ENCODE measurements at regions not wholly inside any gene's neighbourhood (a gene's known extent, or its start where the extent isn't known, plus 50 kb on each side); places are given as distances from the start of the nearest gene placed in this dataset.

DNA sequence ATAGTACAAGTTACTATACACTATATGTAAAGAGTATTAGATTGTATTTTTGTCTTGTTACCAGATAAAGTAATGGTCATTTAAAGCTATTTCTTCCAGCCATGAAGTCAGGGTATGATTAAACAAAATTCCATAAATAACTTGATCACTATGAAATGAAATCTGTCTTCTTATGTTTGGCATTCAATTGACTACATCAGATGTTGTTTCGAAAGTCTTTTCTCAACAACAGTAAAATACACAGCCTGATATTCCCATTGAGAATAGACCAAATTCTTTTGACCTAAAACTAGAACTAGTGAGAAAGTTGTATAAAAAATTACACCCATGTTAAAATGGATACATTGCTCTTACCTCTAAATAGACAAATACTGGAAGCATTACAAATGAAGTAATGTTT is 134.6 kb upstream of the ADAMTS5 start:
- no peak overlapping the region for H3K4me2 ChIP-seq (ENCODE audit: insufficient read depth, low read length)
- no peak overlapping the region for H3K27ac ChIP-seq (ENCODE audit: insufficient read depth, low read depth, low read length)
- H2AFZ ChIP-seq (ENCODE audit: low read depth, low read length) = no peak overlapping the region
- H3K4me1 ChIP-seq (ENCODE audit: control insufficient read depth, extremely low read depth, insufficient read depth, low read length) = no peaks in the 10 kb centered on the region
- TF ChIP-seq JUN (IDR thresholded peaks at IDR 0.05; ENCODE audit: borderline replicate concordance, insufficient read depth, insufficient read length, low read depth) (no peak), GATA2 (IDR thresholded peaks at IDR 0.05; ENCODE audit: insufficient read depth, insufficient read length, low read depth, low read length) (no peak), POLR2AphosphoS5 (IDR thresholded peaks at IDR 0.05; ENCODE audit: insufficient read depth, low read depth, low read length) (no peak), EZH2 (IDR thresholded peaks at IDR 0.05; ENCODE audit: borderline replicate concordance, low read depth, low read length, severe bottlenecking) (no peak), MYC (IDR thresholded peaks at IDR 0.05; ENCODE audit: low read depth, low read length) (no peak), POLR2A (IDR thresholded peaks at IDR 0.05; ENCODE audit: low read depth, low read length) (no peak), FOS (IDR thresholded peaks at IDR 0.05; ENCODE audit: borderline replicate concordance, insufficient read depth, low read length) (no peak)
- TF ChIP-seq, protein P1, sequence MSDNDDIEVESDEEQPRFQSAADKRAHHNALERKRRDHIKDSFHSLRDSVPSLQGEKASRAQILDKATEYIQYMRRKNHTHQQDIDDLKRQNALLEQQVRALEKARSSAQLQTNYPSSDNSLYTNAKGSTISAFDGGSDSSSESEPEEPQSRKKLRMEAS (IDR thresholded peaks at IDR 0.05; ENCODE audit: insufficient read depth, insufficient read length) = no peak
- TF ChIP-seq, protein P2, sequence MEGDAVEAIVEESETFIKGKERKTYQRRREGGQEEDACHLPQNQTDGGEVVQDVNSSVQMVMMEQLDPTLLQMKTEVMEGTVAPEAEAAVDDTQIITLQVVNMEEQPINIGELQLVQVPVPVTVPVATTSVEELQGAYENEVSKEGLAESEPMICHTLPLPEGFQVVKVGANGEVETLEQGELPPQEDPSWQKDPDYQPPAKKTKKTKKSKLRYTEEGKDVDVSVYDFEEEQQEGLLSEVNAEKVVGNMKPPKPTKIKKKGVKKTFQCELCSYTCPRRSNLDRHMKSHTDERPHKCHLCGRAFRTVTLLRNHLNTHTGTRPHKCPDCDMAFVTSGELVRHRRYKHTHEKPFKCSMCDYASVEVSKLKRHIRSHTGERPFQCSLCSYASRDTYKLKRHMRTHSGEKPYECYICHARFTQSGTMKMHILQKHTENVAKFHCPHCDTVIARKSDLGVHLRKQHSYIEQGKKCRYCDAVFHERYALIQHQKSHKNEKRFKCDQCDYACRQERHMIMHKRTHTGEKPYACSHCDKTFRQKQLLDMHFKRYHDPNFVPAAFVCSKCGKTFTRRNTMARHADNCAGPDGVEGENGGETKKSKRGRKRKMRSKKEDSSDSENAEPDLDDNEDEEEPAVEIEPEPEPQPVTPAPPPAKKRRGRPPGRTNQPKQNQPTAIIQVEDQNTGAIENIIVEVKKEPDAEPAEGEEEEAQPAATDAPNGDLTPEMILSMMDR (IDR thresholded peaks at IDR 0.05; ENCODE audit: extremely low read depth in 1 of 2, insufficient read depth in 1 of 2, low read depth in 1 of 2, low read length in 2 of 2) = no peak
- no peaks in the 10 kb centered on the region for H3K27me3 ChIP-seq (ENCODE audit: control insufficient read depth in 2 of 2, insufficient read depth in 2 of 2, low read length in 2 of 2)
- no peaks in the 10 kb centered on the region for H3K36me3 ChIP-seq (ENCODE audit: control insufficient read depth in 2 of 2, extremely low read depth in 1 of 2, insufficient read depth in 2 of 2, low read length in 2 of 2)
- dilution Hi-C loops (cut with MboI; ENCODE audit: extremely low pct_ligation_motif_present, low sequenced_read_pairs) (no loop called here), intact Hi-C loops (cut with micrococcal nuclease) (no loop called here)
- H4K20me1 ChIP-seq (replicated peaks; ENCODE audit: control insufficient read depth, extremely low read depth, insufficient read depth, low read length) = no peaks in the 10 kb centered on the region
- no peaks in the 10 kb centered on the region for H3K9me3 ChIP-seq (replicated peaks; ENCODE audit: control insufficient read depth, insufficient read depth, low read length)
- CTCF ChIA-PET = no interaction called here
- FAIRE-seq = no peak
- H3K4me3 ChIP-seq (replicated peaks in 1 of 3; ENCODE audit: insufficient read depth in 1 of 3, low read depth in 1 of 3, low read length in 3 of 3) = no peak overlapping the region
- BruUV-seq (replicated peaks) = no TSS peak
- H3K9me1 ChIP-seq (replicated peaks; ENCODE audit: control insufficient read depth, extremely low read depth, insufficient read depth, low read length) = no peaks in the 10 kb centered on the region
- no peak overlapping the region for H3K9ac ChIP-seq (replicated peaks; ENCODE audit: extremely low read depth, insufficient read depth, low read length)
- no peak for DNase-seq (ENCODE audit: low read depth, low spot score)
- H3K79me2 ChIP-seq (ENCODE audit: control insufficient read depth, insufficient read depth, low read length) = no peaks in the 10 kb centered on the region
- POLR2A ChIA-PET = no interaction called here
